GM19043 (cell line): ENCODE measurements at regions not wholly inside any gene's neighbourhood (a gene's known extent, or its start where the extent isn't known, plus 50 kb on each side); places are given as distances from the start of the nearest gene placed in this dataset.
"Not testable (repeated sequence)": the region's sequence is repeated elsewhere in the genome, so short reads cannot be mapped to it uniquely, and the experiment has no call there.

ENCODE experiments used
- ATAC-seq: cut with Tn5 transposase; IDR thresholded peaks from one replicate; pipeline ENCODE4 v1.9.1; 2021; ENCODE audit warnings: low read depth; ENCODE audit not compliant: unreplicated experiment

DNA sequence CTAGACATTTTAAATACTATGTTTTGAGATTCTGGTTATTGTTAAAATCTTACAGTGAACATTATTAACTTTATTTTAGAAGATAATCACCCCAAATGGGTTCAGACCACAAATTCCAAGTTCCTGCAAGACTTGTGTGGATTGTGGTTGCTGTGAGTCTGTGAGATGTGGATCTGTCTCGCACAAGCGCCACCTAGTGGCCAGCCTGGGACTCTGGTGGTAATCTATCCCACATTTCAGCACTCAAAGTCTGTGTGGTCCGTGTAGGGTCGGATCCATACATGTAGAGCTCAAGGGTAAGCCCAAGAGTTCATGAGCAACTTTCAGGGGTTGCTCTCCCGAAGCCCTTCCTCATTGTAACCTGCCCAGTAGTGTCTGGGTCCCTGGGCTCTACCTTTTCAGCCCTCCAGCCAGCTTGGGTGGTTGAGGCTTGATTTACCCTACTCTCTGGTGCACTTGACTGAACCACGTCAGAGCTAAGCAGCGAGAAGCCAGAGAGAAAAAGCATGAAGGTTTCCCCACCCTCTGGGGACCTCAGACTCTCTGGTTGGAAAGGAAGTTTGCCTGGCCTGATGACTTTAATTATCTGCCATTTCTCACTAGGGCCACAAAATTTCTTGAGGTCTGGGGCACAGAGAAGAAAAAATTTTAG, 129.2 kb downstream of the ARHGAP11B start:
- not testable (repeated sequence) for ATAC-seq

DNA sequence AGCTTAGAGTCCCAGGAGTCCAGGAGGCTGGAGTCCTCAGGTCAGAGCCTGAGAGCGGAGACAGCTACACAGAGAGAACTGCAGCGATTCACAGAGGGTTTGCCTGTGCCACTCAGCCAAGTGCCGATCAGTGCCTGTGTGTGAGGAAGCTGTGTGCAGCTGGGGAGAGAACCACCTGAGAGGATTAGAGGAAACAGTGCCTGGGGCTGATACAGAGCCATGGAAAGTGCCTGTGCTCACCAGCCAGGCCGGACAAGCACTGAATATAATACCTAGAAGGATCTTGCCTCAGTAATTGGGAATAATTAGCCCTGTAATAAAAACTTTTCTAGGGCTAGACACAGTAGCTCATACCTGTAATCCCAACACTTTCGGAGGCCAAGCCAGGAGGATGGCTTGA, 134.7 kb downstream of the ARHGAP11B start:
- not testable (repeated sequence) for ATAC-seq

- not testable (repeated sequence) for ATAC-seq
These were observed 135.4 kb downstream of the ARHGAP11B start for GRCh38 chr15:30761365-30761764.

DNA sequence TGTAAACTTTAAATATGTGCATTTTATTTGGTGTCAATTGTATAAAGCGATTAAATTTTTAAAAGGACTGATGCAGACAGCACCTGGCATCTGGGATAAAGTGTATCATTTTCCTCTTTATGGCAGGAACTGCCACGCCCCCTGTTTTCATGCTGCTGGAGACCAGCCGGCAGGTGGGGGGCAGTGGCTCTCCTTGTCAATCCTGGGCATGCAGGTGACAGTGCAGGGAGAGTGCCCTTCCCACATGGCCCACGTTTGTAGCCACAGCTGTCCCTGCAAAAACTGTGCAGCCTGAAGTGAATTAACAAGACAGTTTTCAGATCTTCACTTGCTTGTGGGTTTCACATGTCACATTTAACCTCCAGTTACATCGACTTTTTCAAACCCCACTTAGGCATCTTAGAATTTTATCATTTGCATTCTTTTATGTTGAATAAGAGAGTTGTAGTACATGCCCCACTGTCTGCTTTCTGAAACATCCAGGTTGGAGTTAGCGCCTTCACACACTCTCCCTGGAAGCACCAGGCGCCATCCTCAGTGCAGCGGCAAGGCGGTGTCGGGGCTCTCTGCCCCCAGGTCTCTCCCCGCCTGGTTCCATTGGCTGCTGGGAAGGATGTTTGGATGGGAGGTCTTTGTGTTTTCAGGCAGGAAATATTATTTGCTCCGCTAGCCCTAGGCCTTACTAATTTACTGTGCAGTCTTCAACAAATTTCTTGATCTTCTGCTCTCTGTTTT, 134.2 kb upstream of the FAN1 start:
- not testable (repeated sequence) for ATAC-seq

- ATAC-seq = no peak
These were observed 133.0 kb upstream of the FAN1 start for GRCh38 chr15:30770759-30771158.

- no peak for ATAC-seq
These were observed 120.7 kb upstream of the FAN1 start for GRCh38 chr15:30783019-30783418.

GRCh38 chr15:30788595-30788994, 115.1 kb upstream of the FAN1 start:
- ATAC-seq = no peak

- no peak for ATAC-seq
These were observed 112.2 kb upstream of the FAN1 start for GRCh38 chr15:30791239-30792175.

GRCh38 chr15:30792843-30793242, 110.9 kb upstream of the FAN1 start:
- ATAC-seq = not testable (repeated sequence)

GRCh38 chr15:30794388-30794787, 109.3 kb upstream of the FAN1 start:
- ATAC-seq = no peak

- not testable (repeated sequence) for ATAC-seq
These were observed 104.2 kb upstream of the FAN1 start for GRCh38 chr15:30799565-30799964.

- not testable (repeated sequence) for ATAC-seq
These were observed 102.4 kb upstream of the FAN1 start for GRCh38 chr15:30801140-30801895.

DNA sequence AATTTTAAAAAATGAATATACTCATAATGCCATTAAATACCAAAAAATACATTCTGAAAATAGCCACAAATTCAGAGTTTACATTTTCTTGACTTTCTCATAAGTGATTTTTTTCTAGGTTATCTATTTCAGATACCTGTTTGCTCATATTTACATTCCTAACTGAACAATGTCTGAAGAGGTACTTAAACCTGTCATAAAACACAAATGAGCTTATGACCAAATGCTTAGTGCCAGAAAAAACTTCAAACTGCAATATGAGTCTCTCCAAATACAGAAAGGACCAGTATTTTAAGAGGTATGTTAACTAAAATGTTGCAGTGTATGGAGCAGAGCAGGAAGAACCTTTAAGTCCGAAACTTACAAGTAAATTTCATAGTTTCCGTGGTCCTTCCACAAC, 101.7 kb upstream of the FAN1 start:
- ATAC-seq = not testable (repeated sequence)

- not testable (repeated sequence) for ATAC-seq
These were observed 100.0 kb upstream of the FAN1 start for GRCh38 chr15:30803703-30804102.

- no peak for ATAC-seq
These were observed 87.3 kb upstream of the FAN1 start for GRCh38 chr15:30816430-30816829.

GRCh38 chr15:30823068-30823813, 80.5 kb upstream of the FAN1 start:
- peak; percentile 74 for ATAC-seq

DNA sequence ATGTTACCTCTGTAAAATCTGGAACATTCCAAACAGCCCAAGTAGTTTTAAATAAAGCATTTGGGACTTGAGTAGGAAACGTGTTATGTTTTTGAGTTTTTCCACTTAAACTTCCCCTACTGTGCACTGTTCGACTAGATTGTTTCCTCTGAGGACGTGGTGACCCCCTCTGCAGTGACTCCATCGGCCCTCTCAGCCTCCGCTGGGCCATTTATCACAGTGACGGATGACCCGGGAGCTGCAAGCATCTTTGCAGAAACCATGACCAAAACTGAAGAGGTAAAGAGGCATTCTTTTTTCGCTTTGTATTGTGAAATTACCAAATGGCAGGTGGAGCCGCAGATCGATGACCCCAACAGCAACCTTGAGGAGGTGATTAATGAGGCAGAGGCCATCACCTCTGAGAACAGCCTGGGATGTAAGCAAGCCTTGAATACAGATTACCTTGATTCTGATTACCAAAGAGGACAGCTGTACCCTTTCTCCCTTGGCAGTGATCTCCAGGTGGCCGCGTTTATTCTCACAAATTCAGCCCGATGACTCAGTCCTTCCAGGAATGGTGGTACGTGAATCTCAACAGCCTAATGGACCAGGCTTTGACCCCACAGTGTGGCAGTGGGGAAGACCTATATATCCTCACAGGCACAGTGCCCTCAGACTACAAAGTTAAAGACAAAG, 79.1 kb upstream of the FAN1 start:
- no peak for ATAC-seq

DNA sequence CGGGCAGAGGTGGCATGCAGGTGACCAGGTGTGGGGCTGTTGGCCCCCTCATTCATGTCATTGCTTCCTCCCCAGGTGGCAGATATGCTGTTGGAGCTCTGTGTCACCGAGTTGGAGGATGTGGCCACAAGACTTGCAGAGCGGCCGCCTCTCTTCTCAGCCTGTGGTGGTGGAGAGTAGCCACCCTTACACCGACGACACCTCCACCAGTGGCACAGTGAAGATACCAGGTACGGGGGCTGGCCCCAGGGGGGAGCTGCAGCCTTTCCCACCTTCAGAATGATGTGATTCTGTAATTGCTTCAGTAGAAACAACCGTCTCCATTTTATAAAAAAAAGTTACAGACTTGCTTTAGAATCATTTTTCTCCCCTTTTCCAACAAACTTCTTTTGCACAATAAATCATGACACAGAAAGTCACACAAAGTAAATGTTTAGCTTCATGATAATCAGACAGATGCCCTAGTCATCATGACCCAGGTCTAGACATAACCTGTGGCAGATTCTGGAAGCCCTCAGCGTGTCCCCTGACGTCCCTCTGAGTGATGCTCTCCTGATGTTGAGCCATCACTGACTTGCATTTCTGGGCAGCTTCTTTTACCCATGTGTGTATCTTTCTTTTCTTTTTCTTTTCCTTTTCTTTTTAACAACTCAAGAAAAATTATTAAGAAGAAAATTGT, 76.0 kb upstream of the FAN1 start:
- ATAC-seq = no peak

- not testable (repeated sequence) for ATAC-seq
These were observed 75.4 kb upstream of the FAN1 start for GRCh38 chr15:30828304-30828639.
